B cell (primary cell): ENCODE measurements at regions not wholly inside any gene's neighbourhood (a gene's known extent, or its start where the extent isn't known, plus 50 kb on each side); places are given as distances from the start of the nearest gene placed in this dataset.

Experiments
- CTCF ChIP-seq: fragments of 200-600 bp; IDR thresholded peaks from one replicate; pipeline ENCODE4 v1.8.0; 2022; ENCODE audit warnings: antibody characterized with exemption, mild to moderate bottlenecking
- EZH2 ChIP-seq: IDR thresholded peaks from 2 replicates; pipeline ENCODE4 v1.6.1; 2012; ENCODE audit warnings: borderline replicate concordance, low read depth, mild to moderate bottlenecking, moderate library complexity, low read length; ENCODE audit not compliant: insufficient read depth, poor library complexity, severe bottlenecking

GRCh38 chr6:795046-795685 lies 102.2 kb upstream of the EXOC2 start:
- TF ChIP-seq CTCF: no peak
- TF ChIP-seq EZH2: no peak
